ENCODE measurements at regions not wholly inside any gene's neighbourhood (a gene's known extent, or its start where the extent isn't known, plus 50 kb on each side); places are given as distances from the start of the nearest gene placed in this dataset.

DNA sequence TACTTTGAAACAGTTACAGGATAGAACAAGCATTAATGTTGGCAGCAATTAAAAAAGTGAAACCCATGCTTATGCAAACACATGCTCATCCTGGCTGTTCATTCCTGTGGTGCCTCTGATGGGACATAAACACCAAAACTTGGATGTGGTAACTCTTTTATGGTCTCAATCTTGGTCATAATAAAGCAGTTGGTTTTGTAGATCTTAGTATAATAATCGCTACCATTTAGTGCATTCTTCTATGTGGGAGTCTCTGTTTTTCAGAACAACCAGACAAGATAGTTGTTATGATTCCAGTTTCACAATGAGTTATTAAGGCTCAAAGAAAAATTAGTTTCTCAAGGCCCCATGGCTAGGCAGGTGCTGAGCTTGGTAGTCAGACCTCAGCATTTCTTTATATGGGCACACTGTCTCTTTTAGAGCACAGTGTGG is 184.0 kb downstream of the UTRN start:
- TF ChIP-seq, protein P1, sequence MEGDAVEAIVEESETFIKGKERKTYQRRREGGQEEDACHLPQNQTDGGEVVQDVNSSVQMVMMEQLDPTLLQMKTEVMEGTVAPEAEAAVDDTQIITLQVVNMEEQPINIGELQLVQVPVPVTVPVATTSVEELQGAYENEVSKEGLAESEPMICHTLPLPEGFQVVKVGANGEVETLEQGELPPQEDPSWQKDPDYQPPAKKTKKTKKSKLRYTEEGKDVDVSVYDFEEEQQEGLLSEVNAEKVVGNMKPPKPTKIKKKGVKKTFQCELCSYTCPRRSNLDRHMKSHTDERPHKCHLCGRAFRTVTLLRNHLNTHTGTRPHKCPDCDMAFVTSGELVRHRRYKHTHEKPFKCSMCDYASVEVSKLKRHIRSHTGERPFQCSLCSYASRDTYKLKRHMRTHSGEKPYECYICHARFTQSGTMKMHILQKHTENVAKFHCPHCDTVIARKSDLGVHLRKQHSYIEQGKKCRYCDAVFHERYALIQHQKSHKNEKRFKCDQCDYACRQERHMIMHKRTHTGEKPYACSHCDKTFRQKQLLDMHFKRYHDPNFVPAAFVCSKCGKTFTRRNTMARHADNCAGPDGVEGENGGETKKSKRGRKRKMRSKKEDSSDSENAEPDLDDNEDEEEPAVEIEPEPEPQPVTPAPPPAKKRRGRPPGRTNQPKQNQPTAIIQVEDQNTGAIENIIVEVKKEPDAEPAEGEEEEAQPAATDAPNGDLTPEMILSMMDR (IDR thresholded peaks at IDR 0.05): no peak
- no peak for TF ChIP-seq POLR2A (IDR thresholded peaks at IDR 0.05)
